GM21619 (cell line): ENCODE measurements at regions not wholly inside any gene's neighbourhood (a gene's known extent, or its start where the extent isn't known, plus 50 kb on each side); places are given as distances from the start of the nearest gene placed in this dataset.
A peak's percentile ranks its signal among the peaks of the same experiment; 100 is the strongest.

ENCODE experiments used
- ATAC-seq: cut with Tn5 transposase; IDR thresholded peaks from one replicate; pipeline ENCODE4 v1.9.1; 2021; ENCODE audit not compliant: unreplicated experiment

- ATAC-seq: no peak
Measured at GRCh38 chr4:104890598-104891275, 255.9 kb upstream of the TET2 start.

- ATAC-seq: peak; percentile 80
Measured at GRCh38 chr4:104896660-104897645, 249.7 kb upstream of the TET2 start.

DNA sequence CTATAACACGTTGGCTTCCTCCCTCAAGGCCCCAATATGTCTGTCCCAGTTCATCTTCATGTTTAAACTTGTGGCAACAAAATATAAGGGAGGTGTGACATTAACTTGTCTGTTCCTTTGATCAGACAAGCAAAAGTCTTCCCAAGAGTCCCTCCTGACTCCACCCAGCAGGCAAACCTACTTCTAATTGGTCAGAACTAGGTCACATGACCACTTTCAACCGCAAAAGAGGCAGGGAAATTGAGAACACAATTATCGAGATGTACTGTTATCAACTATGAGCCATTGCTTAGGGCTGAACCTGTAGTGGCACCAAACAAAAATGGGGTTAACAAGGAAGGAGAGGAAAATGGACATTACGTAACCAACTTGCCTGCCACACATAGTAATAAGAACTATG lies 246.8 kb upstream of the TET2 start:
- no peak for ATAC-seq

DNA sequence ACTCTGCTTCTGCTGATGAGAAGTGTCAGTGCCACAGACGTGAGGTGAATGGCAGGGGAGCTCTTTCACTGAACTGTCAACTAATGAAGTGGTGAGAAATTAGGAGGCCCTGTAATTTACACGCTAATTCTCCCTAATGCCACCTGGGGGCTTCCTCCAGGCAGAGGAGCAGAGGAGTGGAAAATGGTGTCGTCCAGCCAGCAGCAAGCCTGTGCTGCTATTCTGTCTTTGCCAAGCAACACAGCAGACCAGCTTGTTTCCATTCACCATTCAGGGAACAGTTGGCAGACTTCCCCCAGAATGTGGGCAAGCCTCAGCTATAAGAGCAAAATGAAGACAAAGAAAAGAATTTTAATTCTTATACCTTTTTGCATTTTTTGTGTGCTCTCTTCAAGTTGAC lies 245.2 kb upstream of the TET2 start:
- ATAC-seq: no peak

- ATAC-seq: no peak
Measured at GRCh38 chr4:104901961-104902605, 244.6 kb upstream of the TET2 start.

- ATAC-seq: no peak
Measured at GRCh38 chr4:104905065-104905464, 241.6 kb upstream of the TET2 start.

- no peak for ATAC-seq
Measured at GRCh38 chr4:104905546-104905945, 241.1 kb upstream of the TET2 start.

GRCh38 chr4:104906276-104906675 lies 240.4 kb upstream of the TET2 start:
- no peak for ATAC-seq

GRCh38 chr4:104907074-104907649 lies 239.5 kb upstream of the TET2 start:
- no peak for ATAC-seq

GRCh38 chr4:104907991-104908390 lies 238.7 kb upstream of the TET2 start:
- no peak for ATAC-seq

DNA sequence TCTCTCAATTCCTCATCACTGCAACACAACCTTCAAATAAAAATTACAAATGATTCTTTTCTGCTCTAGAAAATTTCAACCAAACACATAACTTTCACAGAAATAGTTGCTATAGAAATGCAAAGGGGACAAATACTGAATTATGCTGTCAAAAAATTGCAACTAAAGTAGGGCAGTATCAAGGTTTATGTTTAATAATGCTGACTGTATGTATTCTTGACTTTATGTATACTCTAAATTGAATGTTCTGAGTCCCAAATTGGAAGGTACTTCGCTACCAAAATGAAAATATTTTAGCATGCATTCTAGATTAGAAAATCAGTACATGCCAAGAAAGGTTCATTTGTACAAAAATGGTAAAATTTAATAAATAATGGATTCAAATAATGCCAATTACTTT lies 237.3 kb upstream of the TET2 start:
- ATAC-seq: no peak

- no peak for ATAC-seq
Measured at GRCh38 chr4:104912518-104912917, 234.2 kb upstream of the TET2 start.

- no peak for ATAC-seq
Measured at GRCh38 chr4:104915373-104915772, 231.3 kb upstream of the TET2 start.

DNA sequence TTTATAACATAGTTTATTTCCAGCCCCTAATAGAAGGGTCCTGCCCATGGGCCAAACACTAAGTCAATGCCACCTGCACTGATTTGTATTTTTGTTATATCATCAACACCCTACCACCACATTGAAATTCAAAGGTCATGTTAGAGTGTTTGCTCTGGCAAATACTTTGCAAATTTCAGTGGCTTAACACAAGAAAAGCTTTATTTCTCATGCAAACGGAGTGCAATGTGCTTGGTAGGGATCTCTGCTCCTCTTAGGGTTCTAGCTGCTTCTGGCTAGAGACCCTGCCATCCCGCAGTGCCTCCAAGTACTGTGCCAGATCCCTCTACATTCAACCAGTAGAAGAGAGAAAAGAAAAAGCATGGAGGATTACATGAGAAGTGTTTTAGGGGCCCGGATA lies 230.8 kb upstream of the TET2 start:
- no peak for ATAC-seq

DNA sequence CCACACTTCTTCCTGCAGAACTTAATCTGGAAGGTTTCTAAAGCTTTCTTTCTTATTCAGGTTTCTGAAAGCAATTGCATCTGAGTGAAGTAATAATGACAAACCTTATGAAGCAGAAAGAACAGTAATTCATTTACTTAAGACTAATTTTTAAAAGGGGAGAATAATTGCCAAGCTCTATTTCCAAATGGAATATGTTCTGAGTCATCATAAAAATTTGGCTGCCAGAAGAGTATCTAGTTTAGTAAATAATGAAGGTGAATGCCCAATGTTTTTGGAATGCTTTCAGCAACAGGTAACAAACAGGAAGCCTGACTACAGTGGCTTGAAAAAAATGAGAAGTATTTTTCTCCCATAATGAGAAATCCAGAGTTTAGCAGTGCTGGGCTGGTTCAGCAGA lies 227.3 kb upstream of the TET2 start:
- ATAC-seq: no peak

DNA sequence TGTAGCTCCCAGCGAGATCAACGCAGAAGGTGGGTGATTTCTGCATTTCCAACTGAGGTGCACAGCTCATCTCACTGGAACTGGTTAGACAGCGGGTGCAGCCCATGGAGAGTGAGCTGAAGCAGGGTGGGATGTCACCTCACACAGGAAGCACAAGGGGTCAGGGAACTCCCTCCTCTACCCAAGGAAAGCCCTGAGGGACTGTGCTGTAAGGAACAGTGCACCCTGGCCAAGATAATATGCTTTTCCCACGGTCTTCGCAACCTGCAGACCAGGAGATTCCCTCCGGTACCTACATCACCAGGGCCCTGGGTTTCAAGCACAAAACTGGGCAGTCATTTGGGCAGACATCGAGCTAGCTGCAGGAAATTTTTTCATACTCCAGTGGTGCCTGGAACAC lies 216.4 kb upstream of the TET2 start:
- ATAC-seq: no peak

DNA sequence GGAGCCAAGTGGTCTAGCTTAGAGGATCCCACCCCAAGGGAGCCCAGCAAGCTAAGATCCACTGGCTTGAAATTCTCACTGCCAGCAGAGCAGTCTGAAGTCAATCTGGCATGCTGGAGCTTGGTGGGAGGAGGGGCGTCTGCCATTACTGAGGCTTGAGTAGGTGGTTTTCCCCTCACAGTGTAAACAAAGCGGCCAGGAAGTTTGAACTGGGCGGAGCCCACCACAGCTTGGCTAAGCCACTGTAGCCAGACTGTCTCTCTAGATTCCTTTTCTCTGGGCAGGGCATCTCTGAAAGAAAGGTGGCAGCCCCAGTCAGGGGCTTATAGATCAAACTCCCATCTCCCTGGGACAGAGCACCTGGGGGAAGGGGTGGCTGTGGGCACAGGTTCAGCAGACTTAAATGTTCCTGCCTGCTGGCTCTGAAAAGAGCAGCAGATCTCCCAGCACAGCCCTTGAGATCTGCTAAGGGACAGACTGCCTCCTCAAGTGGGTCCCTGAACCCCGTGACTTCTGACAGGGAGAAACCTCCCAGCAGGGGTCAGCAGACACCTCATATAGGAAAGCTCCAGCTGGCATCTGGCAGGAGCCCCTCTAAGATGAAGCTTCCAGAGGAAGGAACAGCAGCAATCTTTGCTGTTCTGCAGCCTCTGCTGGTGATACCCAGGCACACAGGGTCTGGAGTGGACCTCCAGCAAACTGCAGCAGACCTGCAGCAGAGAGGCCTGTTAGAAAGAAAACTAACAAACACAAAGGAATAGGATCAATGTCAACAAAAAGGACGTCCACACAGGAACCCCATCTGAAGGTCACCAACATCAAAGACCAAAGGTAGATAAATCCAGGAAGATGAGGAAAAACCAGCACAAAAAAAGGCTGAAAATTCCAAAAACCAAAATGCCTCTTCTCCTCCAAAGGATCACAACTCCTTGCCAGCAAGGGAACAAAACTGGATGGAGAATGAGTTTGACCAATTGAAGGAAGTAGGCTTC lies 215.6 kb upstream of the TET2 start:
- ATAC-seq: peak; percentile 69

DNA sequence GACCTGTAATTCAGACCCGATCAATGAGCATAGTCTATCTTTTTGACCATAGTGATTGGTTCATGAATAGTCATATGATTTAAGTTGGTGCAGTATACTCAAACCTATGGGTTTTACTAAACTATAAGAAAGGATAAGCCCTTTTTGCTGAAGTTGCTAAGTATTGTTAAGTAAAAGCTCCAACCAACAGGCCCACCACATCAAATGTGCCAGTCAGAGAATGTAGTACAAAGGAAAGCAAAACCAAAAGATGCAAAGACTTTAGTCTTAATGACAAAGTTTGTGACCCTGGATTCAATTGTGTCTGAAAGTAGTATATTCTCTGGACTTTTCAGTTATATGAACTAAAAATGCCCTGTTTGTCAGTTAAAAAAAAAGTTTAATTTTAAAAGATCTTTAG lies 208.1 kb upstream of the TET2 start:
- ATAC-seq: no peak

- no peak for ATAC-seq
Measured at GRCh38 chr4:104940927-104941326, 205.7 kb upstream of the TET2 start.

DNA sequence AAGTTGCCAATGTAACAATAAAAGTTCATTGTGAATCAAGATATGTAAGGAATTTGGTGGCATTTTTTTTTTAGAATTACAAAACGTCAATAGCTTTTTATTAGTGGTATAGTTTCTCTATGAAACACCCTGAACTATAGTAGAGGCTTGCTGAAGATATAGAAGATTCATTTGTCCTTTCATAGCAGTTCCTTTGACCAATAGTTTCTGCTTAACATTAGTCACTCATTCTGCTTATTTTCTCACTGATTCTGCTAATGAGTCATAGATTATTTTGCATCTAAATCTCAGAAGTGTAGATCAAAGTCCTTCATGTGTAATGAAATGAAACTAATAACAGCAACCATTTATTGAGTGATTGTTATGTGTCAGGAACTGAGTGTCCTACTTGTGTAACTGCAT lies 205.0 kb upstream of the TET2 start:
- ATAC-seq: peak; percentile 73
